Stimulated activated CD4-positive, alpha-beta T cell treated with anti-CD3 and anti-CD28 coated beads, Interleukin-2, amount 100 ng/mL, for 48 hours (primary cell): ENCODE measurements at regions not wholly inside any gene's neighbourhood (a gene's known extent, or its start where the extent isn't known, plus 50 kb on each side); places are given as distances from the start of the nearest gene placed in this dataset.

Experiments
- DNase-seq, 2 donors: peaks; one replicate each; pipeline ENCODE4 v3.0.0-alpha.2; 2020

DNA sequence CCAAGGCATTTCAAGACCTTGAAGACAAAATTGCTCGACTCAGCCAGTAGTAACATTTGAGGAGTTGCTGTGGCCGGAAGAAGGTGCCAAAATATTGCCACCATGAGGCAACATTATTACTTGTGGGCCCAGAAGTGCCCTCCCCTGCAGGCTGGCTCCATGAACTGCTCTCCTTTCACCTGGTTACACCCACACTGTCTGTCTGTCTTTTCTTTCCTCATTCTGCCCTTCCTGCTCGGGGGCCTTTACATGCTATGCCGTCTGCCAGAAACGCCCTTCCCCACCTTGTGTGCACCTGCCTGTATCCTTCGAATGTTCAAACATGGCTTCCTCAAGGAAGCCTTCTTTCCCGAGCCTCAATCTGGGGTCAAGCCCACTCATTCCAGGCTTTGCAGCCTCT is 224.2 kb upstream of the DIO3 start:
- no peak for DNase-seq

DNA sequence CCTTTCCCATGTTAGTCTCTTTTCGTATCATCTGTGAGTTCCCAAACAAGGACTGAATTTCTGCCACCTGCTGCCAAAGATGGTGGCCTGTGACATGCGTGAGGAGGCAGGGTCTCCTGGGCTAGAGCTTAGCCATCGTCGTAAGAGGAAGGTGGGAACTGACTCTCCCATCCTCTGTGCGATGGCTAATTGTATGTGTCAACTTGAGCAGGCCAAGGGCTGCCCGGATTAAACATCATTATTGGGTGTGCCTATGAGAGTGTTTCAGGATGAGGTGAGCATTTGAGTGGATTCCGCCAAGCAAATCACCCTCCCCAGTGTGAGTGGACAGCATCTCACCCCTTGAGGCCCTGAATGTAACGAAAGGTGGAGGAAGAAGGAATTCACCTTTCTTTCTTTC is 220.7 kb upstream of the DIO3 start:
- no peak for DNase-seq

DNA sequence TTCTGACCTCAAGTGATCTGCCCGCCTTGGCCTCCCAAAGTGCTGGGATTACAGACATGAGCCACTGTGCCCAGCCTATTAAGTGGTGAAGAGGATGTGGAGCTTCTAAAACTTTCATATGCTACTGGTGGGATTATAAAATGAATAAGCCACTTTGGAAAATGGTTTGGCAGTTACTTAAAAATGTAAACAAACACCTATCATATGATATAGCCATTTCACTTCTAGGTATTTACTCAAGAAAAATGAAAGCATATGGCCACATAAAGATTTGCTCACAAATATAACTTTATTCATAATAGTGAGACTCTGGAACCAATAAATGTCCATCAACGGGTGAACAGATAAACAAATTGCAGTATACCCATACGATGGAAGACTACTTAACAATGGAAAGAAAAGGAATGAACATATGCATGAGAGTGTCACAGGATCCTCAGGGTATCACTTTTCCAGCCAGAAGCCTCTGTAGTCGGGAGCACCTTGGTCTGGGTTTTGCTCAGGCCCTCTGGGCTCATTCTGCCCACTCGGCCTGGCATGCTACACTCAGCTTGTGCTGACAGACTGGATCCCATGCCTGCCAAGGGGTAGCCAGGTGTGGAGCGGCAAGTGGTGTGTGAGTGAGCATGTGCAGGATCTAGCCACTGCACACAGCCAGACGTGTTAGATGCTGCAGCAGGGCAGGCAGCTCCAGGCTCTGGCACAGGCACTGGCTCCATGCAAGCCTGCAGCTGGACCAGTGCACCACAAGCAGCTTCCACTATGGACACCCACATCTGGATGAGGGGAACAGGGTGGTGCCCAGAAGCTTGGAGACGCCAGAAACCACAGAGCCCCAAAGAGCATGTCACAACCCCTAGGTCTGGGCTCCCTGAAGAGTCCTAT is 213.2 kb upstream of the DIO3 start:
- no peak for DNase-seq

DNA sequence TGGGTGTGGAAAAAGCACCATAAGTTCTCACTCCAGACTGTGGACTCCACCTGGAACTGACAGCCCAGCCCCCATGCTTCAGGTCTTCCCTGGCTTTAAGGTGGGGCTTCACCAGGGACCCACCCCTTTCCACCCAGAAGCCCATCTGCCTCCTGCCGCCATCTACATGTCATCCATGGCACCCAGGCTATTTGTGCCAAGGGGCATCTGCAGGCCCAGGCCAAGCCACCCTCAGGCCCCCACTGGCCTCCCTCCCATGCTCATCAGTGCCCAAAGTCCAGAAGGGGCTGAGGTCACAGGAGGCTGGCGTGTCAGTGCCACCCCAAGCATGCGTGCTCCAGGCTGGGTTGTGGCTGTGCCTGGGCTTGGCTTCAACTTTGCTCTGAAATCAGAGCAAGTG is 212.2 kb upstream of the DIO3 start:
- no peak for DNase-seq

DNA sequence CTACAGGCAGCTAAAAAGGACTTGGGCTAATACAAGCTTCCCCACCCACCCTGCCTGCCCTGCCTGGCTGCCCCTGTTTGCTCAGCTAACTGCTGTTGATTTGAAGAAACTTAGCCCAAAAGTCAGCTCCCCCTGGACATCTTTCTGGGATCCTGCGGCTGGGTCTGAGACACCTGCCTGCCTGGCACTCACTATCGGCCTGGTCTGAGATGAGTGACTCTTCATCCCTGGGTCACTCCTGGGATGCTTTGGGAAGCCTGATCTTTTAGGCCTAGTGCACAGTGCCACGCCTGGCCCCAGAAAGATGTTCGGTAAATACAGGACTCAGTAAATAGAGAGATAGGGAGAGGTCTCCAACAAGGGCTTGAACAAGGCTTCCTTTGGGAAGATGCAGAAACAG is 211.3 kb upstream of the DIO3 start:
- DNase-seq: no peak

DNA sequence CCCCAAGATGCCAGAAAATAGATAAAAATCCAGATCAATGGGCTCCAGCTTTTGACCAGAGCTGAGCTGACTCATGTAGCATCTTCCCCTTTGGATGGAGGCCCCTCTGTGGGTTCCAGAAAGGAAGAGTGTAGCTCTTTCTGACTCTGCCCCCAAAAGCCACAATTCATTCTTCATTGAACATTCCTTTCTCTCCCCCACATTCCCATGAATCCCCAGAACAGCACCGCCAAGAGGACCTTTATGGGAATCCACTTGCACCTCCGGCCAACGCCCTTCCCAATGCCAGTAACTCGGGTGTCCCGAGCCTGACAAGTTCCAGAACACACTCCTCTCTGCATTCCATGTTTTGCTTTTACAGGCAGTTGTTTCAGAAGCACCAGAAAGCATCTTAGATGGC is 210.6 kb upstream of the DIO3 start:
- DNase-seq: no peak

DNA sequence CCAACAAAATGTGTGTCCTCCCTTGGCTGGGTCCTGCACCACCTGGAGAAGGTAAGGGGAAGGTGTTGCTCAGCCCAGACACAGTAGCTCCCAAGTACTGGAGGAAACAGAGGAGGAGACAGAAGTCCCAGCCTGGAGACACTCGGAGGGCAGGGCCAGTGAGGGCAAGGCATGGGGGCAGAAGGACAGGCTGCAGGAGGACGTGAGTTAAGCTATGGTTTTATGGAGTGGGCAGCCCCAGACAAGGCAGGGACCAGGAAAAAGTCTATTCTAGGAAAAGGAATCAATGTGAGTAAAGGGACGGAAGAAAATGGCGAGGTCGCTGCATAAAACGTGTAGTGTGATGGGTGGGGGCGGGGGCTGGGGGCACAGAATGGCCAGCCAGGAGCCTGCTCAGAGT is 210.1 kb upstream of the DIO3 start:
- DNase-seq: no peak

DNA sequence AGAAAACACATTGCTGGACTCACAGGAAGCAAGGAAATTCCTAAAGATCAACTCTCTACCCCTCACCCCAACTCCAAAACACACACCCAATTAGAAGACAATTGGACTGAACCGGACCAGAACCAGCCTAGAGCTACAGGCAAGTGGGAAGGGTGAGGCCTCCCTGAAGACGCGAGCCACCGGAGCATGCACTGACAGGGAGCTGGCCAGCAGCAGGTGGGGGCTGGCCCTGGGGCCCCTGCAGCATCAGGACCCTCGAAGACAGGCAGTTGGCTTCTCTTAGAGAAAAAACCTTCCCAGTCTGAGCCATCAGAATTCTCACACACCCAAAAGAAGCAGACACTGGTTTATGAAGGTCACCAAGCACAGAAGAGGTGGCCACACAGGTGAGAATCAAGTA is 209.5 kb upstream of the DIO3 start:
- DNase-seq: no peak

DNA sequence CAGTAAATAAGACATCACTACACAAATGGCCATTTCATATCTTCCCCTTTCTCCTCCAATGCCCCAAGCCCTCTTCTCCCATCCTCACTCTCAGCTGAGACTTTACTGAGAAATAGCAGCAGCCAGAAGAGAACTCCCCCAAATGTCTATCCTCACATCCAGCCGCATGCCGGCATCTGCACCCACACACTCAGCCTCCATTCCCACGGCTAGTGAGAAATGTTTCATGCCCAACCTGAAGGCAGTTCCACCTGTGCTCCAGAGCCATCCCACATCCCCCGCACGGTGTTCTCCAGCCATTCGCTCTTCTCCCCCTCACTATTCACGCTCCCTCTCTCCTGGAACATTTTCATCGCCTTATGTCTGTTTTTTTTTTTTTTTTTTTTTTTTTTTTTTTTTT is 208.7 kb upstream of the DIO3 start:
- DNase-seq: no peak

DNA sequence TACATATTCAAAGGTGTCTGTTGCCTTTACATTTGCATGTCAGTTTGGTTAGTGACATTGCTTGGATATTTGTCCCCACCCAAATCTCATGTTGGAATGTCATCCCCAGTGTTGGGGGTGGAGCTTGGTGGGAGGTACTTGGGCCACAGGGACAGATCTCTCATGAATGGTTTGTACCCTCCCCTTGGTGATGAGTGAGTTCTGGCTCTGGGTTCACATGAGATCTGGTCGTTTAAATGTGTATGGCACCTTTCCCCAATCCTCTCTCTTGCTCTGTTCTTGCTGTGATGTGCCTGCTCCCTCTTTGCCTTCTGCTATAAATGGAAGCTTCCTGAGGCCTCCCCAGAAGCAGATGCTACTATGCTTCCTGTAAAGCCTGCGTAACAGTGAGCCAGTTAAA is 207.9 kb upstream of the DIO3 start:
- DNase-seq: no peak

DNA sequence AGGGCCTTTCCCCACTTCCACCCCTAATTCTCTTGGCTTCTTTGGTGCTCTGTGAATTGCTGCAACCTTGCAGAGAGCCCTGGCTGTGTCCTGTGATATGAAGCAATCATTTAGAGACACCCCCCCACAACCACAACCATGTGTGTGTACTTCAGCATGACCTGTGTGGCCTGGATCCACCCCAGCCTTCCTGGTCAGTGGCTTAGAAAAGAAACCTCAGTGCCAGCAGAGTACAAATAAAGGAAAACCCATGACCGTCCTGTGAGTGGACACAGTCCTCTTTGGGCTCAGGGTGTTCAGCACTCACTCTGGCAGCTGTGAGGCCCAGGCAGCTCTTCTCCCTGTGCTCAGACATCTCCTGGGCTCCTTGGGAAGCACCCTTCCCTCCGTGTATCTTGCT is 206.6 kb upstream of the DIO3 start:
- no peak for DNase-seq

DNA sequence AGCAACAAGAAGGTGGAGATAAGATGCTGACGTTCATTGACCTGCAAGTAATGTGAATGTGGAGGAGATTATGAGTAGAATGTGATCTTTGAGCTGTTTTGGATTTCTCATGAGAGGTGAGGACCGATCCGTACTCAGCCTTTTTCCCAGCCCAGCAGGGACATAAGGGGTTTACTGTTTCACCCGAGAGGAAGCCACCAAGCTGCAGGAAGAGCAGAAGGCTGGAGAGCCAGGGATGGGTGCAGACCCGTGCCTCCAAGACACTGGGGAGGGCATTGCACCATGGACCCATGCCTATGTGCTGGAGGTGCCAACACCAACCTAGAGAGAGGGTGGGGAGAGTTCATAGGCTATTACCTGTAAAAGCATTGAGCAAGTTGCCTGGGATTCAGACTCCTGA is 206.0 kb upstream of the DIO3 start:
- no peak for DNase-seq

DNA sequence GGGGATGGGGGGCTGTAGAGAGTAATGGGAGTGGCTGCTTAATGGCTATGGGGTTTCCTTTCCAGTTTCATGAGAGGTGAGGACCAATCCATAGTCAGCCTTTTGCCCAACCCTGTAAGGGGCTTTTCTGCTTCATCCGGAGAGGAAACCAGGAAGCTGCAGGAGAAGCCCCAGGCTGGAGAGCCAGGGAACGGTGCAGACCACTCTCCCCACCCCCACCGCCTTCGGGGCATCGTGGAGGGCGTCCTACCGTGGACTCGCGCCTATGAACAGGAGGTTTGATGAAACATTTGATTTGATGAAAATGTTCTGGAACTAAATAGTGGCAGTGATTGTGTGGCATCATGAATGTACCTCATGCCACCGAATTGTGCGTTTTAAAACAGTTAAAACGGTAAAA is 204.3 kb upstream of the DIO3 start:
- DNase-seq: no peak

DNA sequence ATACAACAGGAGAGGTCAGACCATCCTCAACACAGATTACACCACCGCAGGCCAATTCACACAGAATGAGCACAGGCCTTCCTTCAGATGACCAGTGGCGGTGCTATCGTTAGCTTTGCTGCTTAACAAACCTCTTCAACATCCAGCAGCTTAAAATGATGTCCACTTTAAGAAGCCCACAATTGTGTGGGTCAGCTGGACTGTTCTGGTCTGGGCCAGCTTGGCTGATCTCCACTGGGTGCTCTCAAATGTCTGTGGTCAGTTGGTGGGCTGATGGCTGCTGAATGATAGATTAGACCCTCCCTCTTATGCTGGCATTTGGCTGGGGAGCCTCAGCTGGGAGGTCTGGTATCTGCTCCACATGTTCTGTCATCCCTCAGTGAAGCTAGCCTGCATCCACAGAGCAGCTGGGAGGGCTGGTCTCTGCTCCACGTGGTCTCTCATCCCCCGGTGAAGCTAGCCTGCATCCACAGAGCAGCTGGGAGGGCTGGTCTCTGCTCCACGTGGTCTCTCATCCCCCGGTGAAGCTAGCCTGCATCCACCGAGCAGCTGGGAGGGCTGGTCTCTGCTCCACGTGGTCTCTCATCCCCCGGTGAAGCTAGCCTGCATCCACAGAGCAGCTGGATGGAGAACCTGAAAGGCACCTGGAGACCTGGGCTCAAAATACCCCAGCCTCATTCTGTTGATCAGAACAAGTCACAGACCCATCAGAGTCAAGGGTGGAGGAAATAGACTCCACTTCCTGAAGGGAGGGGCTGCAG is 203.6 kb upstream of the DIO3 start:
- DNase-seq: no peak

DNA sequence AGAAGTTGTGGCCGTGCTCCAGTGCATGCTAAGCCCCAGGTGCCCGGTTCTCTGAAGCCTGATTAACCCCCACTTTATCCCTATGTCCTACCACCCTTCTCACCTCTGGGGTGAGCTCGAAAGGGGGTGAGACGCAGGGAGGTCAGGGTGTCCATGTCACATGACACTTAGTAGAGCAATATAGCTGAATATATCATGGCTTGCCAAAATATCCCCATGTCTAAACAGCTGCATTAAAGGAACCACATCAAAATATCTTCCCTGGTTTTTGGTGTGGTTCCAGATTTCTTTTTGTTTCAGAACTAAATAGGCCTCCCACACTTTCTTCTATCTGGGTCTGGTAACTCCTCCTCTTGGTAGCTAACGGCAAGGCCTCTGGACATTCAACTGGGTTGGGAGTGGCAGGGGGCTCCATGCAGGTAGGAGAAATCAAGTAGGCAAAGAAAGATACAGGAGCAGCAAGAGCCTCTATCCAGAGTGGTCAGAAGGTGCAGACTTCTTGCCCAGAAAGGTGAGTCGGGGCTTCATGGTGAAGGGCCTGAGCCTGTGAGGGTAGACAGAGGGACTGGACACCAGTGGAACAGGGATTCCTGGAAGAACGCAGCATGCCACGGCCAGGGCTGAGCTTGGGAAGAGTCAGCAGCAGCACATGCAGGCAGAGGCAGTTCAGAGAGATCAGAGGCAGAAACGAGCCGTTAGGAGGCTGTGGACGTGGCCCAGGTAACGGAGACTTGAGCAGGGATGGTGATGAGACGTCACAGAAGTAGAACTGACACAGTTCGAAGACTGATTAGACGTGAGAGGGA is 202.8 kb upstream of the DIO3 start:
- no peak for DNase-seq

DNA sequence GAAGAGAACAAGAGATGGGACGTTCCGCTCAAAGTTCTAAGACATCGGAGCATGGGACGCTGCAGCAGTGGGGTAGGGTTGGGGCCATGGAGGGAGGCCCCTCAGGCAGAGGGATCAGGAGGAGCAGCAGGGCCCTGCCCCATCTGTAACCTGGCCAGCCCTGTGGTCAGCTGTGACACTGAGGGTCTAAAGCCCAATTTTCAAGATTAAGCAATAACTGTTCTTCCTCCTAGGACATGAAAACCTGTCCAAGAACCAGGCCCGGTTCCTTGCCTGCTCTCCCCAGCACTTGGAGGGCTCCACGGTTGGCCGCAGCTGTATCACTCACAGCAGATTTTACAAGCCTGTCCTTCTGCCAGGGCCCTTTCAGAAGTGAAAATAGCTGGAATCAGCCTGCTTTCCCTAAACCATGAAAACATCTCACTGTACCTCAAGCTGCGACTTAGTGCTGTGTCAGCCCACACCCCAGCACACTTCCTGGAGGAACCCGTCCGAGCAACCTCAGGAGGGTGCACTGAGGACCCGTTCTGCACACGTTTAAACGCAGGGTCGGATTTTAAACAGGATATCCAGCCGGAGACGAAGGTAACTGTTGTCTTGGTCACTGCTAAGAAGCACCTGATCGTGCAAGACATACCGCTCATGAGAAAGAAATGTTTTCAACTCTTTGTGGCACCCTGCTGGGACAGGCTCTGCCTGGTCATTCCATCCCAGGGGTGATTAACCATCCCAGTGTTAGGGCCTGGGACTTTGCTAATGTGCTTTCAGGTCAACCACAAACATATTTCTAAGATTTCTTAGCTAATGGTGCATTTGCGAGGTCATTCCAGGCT is 201.9 kb upstream of the DIO3 start:
- no peak for DNase-seq

DNA sequence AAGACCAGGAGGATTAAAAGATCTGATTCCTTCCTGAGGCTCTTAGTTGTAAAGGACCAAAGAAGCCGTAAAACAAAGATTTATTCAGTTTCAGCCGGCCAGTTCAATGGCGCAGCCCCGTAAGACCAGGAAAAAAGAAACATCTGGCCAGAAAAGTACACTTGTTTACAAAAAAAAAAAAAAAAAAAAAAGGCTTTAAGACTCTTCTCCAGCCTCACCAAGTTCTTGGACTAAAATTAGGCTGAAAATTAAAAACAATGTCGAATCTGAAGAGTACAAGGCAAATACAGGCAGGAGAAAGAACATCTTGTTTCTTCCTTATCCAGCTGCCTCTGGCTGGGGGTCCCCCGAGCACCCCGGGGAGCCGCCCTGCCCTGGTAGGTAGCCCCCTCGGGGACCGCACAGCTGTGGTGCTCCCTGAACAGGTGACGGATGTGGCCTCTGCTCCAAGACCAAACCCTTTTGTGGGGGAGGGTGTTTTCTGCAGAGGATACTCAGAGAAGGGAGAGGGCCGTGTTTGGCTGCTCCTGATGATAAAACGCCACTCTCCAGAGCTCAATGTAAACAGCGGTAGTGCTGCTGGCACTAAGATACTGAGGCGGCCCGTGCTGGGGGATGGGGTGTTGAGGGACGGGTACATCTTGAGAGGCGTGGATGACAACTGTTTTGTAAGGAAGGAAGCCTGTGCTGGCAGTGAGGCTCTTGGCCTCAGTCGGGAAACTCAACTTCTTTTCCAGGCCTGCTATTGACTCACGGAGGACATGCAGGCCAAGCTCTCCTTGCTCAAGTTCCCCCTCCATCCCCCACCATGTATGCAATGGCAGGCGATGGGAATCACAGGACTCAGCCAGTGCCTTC is 201.0 kb upstream of the DIO3 start:
- no peak for DNase-seq

DNA sequence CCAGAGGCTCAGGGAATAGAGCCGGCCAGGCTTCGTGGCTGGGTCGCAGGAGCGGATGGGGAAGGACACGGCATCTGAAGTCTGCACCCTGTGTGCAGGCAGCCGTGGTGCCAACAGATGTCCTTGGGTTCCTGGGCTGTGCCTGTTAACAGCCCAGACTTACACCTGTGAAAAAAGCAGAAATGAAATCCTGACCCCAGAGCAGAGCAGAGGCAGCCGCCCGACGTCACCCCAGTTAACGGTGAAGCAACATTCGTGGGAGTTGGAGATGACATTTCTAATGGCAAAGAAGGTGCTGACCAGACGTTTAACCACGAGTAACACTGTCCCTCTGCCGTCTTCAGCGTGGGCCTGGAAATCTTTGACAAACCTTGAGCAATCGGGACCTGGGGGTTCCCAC is 200.3 kb upstream of the DIO3 start:
- no peak for DNase-seq

DNA sequence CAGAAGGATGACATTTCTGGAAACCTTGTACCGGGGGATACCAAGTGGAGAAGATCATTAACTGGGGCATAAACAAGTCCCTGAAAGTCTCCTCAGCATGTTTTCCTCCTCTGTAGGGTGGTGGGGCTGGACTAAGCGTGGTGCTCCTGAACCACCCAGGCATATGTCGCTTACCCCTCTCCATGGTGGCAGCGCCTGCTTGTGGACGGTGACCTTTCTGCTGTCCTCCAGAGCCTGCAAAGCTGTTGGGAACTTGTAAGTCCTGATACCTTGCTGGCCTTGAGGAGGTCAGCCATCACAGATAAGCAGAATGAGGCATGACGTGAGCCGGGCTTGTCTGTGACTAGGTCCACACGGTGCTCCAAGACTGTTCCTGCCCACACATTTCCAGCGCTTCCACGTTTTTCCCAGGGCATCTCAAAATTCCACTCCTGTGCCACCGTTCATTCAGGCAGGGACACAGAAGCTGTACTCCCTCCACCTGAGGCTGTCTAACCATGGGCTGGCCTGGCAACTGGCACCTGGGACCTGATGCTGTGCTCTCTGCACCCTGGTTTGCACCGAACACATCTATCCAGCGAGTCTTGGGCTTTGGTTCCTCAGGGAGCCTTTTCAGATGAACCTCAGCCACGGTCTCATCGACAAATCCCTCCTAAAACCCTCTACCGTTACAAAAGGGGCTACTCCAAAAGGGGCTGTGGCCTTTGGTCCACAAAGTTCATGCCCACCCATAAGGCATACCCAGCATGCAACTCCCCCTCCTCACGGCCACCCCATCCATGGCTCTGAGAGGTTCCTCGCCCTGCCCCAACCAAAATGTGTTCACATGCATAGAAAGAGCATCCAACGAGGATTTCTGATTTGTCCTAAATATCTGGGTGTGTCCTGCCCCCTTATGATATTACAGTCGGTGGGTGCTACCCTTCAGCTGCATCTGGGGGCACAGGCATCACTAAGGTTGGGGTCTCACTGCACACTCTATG is 199.6 kb upstream of the DIO3 start:
- DNase-seq: no peak

DNA sequence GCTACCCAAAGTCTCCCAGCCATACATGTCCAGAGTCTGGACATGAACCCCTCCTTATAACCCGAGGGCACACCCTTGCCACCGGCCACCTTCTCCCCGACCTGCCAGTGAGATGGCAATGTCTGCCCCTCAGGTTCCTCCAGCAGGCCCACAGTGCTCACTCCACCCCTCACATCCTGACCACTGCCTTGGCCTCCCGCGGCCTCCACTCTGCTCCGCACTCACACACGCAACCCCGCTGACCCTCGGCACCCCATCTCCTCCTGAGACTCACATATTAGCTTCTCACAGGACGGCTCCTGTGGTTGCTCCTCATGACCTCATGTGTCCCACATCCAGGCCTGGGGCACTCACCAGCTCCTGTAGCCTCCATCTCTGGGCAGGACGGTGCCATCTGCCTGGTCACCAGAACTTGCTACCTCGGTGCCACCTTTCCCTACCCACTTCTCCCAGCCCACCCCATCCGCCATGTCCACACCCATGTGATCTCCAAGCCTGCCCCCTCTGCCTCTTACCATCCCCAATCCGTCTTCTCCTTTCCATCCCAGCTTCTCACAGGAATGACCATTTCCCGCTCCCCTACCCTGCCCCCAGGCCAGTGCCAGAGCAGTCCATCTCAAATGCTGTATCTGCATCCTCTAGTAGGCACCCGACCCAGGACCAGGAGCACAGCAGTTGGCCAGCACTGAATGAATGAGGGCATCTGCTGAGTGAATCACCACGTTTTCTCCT is 198.6 kb upstream of the DIO3 start:
- no peak for DNase-seq
